GM19463 (cell line): ENCODE measurements at regions not wholly inside any gene's neighbourhood (a gene's known extent, or its start where the extent isn't known, plus 50 kb on each side); places are given as distances from the start of the nearest gene placed in this dataset.
A peak's percentile ranks its signal among the peaks of the same experiment; 100 is the strongest.

Source experiments
- ATAC-seq: cut with Tn5 transposase; IDR thresholded peaks from one replicate; pipeline ENCODE4 v1.9.1; 2021; ENCODE audit warnings: mild to moderate bottlenecking, moderate library complexity; ENCODE audit not compliant: unreplicated experiment

GRCh38 chr18:41703744-41704530 lies 251.1 kb upstream of the PIK3C3 start:
- ATAC-seq = no peak

- no peak for ATAC-seq
Observed at GRCh38 chr18:41700416-41700815, 254.6 kb upstream of the PIK3C3 start.

- ATAC-seq = peak; percentile 54
Observed at GRCh38 chr18:41695441-41695840, 259.6 kb upstream of the PIK3C3 start.

GRCh38 chr18:41693008-41693407 lies 262.0 kb upstream of the PIK3C3 start:
- no peak for ATAC-seq

DNA sequence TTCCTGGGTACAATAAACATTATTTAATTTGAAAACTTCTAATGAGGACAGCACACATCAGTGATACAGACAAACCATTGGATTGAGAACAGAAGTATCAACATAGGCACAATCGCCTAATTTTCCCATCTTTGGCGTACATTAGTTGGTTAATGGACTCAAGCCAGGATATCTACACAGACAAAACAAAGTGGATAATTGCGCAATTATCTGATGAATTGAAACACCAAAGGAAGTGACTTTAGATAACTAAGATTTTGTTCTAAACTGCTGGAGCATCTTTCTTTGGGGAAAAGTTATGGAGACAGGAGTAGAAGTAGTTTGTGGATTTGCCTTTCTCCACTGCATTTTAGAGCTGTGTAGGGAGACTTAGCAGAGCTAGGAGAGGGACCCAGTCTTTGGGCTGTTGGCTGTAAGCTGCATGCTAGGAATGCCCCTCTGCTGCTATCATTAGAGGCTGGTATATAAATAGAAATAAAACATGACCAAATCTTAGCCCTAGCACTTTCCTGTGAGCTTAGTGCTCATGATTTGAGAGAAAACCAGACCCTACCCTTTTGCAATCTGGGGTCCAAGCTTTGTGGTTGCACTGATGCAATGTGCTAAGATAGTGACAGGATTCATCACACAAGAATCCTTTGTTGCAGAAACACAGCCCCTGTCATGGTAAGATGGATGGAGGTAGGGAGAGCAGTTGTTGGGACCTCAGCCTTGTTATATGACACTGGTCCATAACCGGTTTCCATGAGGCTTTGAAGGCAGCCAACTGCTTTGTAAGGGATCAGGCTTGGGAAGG lies 264.5 kb upstream of the PIK3C3 start:
- ATAC-seq = no peak

DNA sequence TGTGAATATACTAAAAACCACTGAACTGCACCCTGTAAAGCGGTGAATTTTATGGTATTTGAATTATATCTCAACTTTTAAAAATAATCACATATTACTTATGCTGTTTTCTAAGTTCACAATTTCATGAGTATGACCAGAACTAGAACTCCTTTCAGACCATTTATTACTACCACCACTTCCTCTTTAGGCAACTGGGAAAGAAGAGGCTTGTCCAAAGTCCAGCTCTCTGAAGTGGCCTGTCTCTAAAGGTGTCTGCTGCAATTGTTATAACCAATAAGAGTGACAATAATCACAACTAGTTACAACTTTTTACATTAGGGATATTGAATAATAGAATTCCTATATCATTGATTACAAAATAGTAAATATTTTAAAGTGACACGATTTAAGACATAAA lies 267.9 kb upstream of the PIK3C3 start:
- no peak for ATAC-seq

DNA sequence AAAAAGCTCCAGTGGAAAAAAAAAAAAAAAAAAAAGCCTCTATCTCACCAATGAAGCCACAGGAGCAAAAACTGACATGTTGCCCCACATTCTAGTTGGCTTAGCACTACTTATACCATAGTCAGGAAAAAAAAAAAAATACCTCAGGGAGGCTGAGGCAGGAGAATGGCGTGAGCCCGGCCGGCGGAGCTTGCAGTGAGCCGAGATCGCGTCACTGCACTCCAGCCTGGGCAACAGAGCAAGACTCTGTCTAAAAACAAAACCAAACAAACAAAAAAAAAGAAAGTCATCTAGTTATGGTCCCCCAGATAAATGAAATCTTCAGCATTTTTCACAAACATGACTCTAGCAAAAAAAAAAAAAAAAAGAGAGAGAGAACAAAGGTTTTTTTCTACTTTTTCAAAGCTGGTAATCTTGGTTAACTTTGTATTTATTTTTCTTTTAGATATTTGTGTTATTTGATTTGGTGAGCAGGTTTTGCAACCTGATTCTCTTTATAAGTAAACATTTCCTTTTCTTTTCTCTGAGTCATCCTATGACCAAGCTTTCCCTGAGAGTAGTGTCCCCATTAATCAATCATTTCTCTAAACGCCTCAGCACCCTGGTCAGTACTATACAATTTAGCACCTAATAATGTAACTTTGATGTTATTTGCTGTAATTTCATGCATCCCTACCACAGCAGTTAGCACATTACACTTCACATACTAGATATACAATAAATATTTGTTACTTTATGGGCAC lies 273.7 kb upstream of the PIK3C3 start:
- ATAC-seq = no peak

DNA sequence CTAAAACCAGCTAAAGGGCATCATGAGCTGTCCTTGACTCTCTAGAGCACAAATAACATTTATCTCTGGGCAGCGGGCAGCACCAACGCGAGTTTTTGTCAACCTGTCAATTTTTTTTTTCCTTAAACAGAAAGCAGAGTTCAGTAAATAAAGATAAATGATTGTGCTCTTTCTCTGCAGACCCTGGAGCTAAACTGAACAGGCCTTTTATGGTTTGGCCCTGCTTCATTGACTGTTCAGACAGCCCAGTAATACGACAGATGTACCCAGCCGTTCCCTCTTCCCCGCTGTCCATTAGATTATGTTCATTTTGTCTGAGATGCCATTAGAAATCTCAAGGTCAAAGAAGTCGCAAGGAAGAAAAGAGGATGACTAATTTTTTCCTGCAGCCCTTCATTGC lies 280.5 kb upstream of the PIK3C3 start:
- no peak for ATAC-seq

GRCh38 chr18:41666231-41666630 lies 288.8 kb upstream of the PIK3C3 start:
- no peak for ATAC-seq

- ATAC-seq = no peak
Observed at GRCh38 chr18:41665210-41665609, 289.8 kb upstream of the PIK3C3 start.

- no peak for ATAC-seq
Observed at GRCh38 chr18:41660654-41661053, 294.4 kb upstream of the PIK3C3 start.

DNA sequence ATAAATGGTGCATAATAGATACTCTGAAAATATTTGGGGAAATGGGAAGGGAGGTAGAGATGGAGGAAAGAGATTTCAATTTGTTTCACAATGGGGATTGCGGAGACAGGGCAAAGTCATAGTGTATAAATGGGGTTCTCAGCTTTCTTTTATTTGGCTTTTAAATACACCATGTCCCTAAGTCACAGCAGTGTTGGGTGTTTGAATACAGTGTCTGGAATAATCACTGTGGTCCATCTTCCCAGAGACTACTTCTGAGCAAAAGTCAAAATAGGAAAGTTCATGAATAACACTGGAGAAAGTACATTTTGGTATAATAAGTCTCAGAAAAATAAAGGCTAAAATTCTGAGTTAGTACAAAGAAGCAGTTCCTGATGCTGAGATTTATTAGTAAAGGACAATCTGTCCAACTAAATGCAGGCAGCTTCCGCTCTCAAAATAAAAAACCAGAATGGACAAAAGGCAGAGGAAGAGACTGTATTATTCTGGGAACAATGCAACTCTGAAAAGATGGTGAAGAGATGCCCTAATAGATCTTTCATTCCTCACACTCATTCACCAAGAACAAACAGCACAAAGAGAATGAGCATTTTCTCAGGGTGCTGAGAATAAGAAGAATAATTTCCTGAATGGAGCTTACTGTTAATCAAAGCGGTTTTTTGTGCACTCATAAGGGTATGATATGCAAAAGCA lies 295.4 kb upstream of the PIK3C3 start:
- ATAC-seq = no peak

- no peak for ATAC-seq
Observed at GRCh38 chr18:41657189-41657588, 297.8 kb upstream of the PIK3C3 start.

GRCh38 chr18:41655074-41655473 lies 300.0 kb upstream of the PIK3C3 start:
- ATAC-seq = no peak

DNA sequence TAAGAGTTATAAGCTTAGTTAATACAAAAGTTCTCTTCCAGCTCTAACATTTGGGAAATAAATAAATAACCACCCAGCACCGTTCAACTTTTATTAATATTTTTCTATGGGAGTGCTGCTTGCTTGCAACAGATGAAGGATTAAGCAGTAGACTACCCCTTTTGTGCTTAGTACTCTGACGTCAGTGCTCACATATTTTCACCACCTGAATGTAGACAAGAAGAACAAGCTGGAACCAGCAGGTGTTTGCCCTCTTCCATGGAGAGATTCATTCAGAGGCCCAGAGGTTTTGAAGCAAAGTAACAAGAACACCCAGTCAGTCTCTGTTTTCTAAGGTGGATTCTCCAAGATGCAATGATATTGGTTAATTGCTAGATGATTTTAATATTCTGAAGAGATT lies 307.1 kb upstream of the PIK3C3 start:
- no peak for ATAC-seq

GRCh38 chr18:41646915-41647620 lies 308.0 kb upstream of the PIK3C3 start:
- ATAC-seq = no peak

GRCh38 chr18:41645589-41646360 lies 309.3 kb upstream of the PIK3C3 start:
- no peak for ATAC-seq

GRCh38 chr18:41644466-41644865 lies 310.6 kb upstream of the PIK3C3 start:
- ATAC-seq = no peak

DNA sequence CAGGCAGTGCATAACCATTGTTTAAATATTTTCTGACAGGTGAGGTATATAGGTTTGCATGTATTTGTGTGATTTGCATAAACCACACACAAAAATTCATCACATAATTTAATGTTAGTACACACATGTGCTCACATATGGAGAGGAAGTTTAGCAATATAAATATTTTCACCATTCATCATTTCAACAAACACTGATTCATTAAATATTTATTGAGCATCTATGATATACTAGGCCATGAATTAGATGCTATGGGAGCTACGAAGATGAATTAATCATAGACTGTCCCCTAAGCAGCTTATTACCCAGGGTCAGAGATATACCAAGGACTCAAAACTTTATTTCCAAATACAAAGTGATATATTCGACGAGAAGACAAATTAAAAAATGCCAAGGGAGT lies 311.6 kb upstream of the PIK3C3 start:
- ATAC-seq = no peak

DNA sequence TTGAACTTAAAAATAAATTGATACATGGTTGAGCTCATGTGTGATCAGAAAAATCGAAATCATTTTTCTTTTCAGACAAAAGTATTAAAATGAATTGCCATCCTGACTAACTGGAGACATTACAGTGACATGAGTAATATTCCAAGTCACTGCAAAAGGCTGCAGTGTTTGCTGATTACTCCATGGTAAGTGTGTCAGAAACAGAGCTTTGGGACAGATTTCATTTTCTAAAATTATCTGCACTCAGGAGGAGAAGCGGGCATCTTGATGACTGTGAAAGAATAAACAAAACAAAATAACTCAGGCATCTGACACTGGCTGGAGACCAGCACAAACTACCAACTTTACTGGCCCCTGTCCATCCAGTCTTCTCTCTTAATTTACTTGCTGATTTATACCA lies 312.3 kb upstream of the PIK3C3 start:
- no peak for ATAC-seq
